Middle frontal gyrus (tissue), 1 donor: ENCODE measurements at regions not wholly inside any gene's neighbourhood (a gene's known extent, or its start where the extent isn't known, plus 50 kb on each side); places are given as distances from the start of the nearest gene placed in this dataset.
"Not testable (repeated sequence)": the region's sequence is repeated elsewhere in the genome, so short reads cannot be mapped to it uniquely, and the experiment has no call there.

ENCODE experiments used
- DNase-seq: peaks from one replicate; pipeline ENCODE4 v3.0.0-alpha.2; 2015; ENCODE audit warnings: low spot score; ENCODE audit errors: extremely low spot score

GRCh38 chr3:152658977-152659720 is 175.8 kb upstream of the P2RY1 start:
- no peak for DNase-seq

GRCh38 chr3:152662157-152662556 is 172.8 kb upstream of the P2RY1 start:
- no peak for DNase-seq

- no peak for DNase-seq
Observed at GRCh38 chr3:152664766-152665165, 170.2 kb upstream of the P2RY1 start.

DNA sequence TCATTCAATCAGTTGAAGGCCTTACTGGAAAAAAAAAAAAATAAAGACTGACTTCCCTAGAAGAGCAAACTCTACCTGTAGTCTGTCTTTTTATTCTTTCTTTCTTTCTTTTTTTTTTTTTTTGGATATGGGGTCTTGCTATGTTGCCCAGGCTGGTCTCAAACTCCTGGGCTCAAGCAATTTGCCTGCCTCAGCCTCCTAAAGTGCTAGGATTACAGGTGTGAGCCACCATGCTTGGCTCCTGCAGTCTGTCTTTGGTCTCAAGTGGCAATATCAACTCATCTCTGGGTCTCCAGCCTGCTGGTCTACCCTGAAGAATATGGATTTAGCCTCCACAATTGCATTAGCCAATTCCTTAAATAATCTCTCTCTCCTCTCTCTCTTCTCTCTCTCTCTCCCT is 167.7 kb upstream of the P2RY1 start:
- no peak for DNase-seq

- no peak for DNase-seq
Observed at GRCh38 chr3:152669560-152669959, 165.4 kb upstream of the P2RY1 start.

GRCh38 chr3:152671446-152672319 is 163.2 kb upstream of the P2RY1 start:
- DNase-seq = no peak

GRCh38 chr3:152672320-152672649 is 162.6 kb upstream of the P2RY1 start:
- DNase-seq = no peak

DNA sequence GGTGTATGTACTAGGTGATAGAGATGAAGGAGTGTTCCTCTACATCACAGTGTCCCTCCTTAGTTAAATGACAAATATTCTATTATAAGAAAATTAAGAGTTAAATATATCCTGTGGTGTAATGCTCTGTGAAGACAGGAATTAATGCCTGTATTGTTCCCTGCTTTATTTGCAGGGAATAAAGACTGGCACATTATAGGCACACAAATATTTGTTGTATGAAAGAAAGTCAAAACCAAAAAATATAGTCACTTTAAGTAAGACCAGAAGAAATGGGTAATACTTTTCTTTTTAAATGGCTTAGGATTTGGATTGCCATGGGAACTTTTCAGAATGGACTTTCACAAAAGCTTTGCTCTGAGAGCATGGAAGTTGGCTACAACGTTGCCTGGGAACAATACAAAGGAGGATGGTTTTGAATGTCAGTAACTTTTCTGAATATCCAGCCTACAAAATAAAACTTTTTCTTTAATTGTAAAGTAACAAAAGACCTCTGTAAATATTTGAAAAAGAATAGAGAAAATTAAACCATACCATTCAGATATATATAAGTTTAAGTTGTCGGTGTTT is 158.0 kb upstream of the P2RY1 start:
- no peak for DNase-seq

DNA sequence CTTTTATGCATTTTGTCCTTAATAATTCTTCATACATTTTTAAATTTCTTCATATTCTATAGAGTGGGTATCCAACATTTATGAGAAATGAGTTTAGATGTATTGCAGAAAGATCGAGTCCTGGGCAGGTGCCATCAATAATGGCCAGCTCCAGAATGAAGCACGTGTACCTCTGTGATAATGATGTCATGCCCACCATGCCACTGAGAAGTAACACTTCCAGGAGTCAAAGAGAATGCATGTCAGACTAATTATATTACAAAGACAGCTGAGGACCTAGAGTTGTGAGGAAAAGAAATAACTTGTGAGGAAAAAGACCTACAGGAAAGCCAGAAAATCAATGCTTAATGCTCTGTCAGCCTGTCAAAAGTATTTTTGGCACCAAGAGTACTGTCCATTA is 157.4 kb upstream of the P2RY1 start:
- DNase-seq = no peak

GRCh38 chr3:152682477-152682876 is 152.5 kb upstream of the P2RY1 start:
- no peak for DNase-seq

- DNase-seq = no peak
Observed at GRCh38 chr3:152683521-152683999, 151.4 kb upstream of the P2RY1 start.

DNA sequence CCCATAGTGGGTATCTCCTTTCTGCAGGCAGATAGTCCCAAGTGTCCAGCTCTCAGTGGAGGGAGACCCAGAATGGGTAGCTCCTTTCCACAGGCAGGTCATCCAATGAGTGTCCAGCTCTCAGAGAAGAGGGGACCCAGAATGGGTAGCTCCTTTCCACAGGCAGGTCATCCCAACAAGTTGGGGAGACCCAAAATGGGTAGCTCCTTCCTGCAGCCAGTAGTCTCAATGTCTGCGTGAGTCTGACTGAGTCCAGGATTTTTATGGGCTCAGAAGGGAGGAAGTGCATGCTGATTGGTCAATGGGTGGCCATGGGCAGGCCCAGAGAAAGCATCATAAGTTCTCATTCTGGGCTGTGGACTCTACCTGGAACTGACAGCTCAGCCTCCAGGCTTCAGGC is 150.7 kb upstream of the P2RY1 start:
- no peak for DNase-seq

GRCh38 chr3:152688313-152688712 is 146.6 kb upstream of the P2RY1 start:
- no peak for DNase-seq

- not testable (repeated sequence) for DNase-seq
Observed at GRCh38 chr3:152692326-152692725, 142.6 kb upstream of the P2RY1 start.

DNA sequence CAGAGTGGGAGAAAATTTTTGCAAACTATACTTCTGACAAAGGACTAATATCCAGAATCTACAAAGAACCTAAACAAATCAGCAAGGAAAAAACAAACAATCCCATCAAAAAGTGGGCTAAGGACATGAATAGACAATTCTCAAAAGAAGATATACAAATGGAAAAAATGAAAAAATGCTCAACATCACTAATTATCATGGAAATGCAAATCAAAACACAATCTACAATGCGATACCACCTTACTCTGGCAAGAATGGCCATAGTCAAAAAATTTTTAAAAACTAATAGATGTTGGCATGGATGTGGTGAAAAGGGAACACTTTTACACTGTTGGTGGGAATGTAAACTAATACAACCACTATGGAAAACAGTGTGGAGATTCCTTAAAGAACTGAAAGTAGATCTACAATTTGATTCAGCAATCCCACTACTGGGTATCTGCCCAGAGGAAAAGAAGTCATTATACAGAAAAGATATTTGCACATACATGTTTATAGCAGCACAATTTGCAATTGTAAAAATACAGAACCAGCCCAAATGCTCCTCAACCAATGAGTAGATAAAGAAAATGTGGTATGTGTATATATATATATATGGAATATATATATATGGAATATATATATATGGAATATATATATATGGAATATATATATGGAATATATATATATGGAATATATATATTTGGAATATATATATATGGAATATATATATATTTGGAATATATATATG is 141.2 kb upstream of the P2RY1 start:
- DNase-seq = not testable (repeated sequence)

DNA sequence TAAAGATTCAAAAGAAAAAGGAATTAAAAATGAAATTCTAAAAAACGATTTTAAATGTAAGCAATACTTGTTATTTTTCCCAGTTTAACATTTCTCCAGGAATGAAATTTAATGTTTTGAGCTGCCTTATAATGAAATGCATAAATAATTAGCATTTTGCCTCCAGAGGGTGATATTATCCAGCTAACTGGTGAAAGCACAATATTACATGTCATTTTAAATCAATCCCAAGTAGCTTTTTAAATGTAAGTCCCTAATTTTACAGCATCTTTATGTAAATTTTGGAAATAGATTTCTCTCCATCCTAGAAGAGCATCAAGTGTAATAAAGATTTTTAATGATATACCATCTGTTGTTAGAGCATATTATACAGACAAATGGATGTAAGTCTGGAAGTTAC is 139.1 kb upstream of the P2RY1 start:
- no peak for DNase-seq

GRCh38 chr3:152696962-152697361 is 138.0 kb upstream of the P2RY1 start:
- DNase-seq = no peak

GRCh38 chr3:152703245-152703890 is 131.6 kb upstream of the P2RY1 start:
- DNase-seq = no peak

DNA sequence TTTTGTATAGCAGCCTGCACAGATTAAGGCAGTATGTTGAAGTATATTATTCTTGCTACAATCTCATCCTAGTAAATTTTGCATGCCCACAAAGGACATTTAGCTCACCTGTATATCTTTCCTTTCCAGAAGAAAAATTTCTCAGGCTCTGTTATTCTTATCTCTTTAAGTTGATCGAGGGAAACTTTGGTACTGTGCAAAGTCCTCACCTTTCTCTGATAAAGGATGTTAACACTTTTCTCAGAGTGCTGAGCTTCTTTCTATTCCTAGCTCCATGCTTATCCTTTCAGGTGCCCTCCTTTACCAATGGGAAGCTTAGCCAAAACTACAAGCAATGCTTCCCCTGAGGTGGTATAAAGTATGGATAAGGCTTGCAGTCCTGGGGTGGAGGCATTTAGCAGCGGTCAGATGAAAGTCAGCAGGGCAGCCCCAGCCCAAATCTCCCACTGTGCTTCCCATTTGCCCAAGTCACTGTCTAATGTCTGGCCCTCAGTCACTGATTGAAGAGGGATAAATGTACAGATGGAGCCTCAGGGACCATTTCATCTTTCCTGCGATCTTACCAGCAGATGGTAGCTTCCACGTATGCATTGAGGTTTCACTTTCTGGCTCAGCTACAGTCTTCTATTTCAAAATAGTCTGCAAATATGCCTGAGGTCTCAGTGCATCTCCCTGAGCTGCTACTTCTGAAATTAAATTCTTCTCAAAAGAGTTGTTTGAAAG is 127.8 kb upstream of the P2RY1 start:
- no peak for DNase-seq

DNA sequence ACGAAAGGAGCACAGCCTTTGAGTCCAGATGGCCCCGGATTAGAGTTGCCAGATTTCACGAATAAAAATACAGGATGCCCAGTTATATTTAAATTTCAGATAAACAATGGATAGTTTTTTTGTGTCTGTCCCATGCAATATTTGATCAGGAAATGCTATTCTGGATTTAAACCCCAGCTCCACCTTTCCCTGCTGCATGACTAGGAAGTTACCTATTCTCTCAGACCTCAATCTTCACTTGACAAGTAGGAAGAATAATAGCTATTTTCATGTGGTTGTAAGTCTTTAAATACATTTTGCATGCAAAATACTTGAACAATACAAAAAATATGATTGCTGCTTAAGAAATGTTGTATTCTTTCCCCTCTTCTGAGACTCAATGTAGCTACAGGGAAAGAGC is 125.3 kb upstream of the P2RY1 start:
- no peak for DNase-seq
